Panc1 (cell line): ENCODE measurements at regions not wholly inside any gene's neighbourhood (a gene's known extent, or its start where the extent isn't known, plus 50 kb on each side); places are given as distances from the start of the nearest gene placed in this dataset.

ENCODE experiments used
- CTCF ChIP-seq: fragments of 450-650 bp; IDR thresholded peaks from 2 replicates; pipeline ENCODE4 v1.5.1; 2017; ENCODE audit warnings: mild to moderate bottlenecking
- POLR2AphosphoS5 ChIP-seq: IDR thresholded peaks from 2 replicates; pipeline ENCODE4 v1.6.1; 2012; ENCODE audit warnings: mild to moderate bottlenecking, low read depth, low read length, moderate library complexity

GRCh38 chr5:28450997-28451396 lies 1412.6 kb upstream of the CDH9 start:
- TF ChIP-seq POLR2AphosphoS5 (no peak), CTCF (no peak)
